GM21515 (cell line): ENCODE measurements at regions not wholly inside any gene's neighbourhood (a gene's known extent, or its start where the extent isn't known, plus 50 kb on each side); places are given as distances from the start of the nearest gene placed in this dataset.

Experiments
- ATAC-seq: cut with Tn5 transposase; IDR thresholded peaks from one replicate; pipeline ENCODE4 v1.9.1; 2021; ENCODE audit not compliant: unreplicated experiment

GRCh38 chr15:94606286-94606685, 374.9 kb downstream of the MCTP2 start:
- no peak for ATAC-seq

- ATAC-seq: no peak
These were observed 375.9 kb downstream of the MCTP2 start for GRCh38 chr15:94607176-94607654.

DNA sequence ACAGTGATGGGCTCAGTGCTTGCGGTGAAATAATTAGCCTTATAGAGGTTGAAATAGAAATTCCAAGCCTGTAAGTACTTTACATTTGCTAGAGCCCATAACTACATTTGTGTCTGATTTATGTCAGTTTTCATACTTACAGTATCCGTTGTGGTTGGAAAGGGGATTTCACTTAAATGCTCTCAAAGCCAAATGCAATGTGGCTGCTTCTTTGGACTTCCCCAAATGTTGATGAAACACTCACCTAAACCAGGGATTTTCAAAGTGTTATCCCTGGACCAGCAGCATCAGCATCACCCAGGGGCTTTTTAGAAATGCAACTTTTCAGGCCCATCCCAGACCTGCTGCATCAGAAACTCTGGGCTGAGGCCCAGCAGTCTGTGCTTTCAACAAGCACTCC, 378.7 kb downstream of the MCTP2 start:
- no peak for ATAC-seq

- ATAC-seq: no peak
These were observed 379.1 kb downstream of the MCTP2 start for GRCh38 chr15:94610485-94610884.

- no peak for ATAC-seq
These were observed 380.3 kb downstream of the MCTP2 start for GRCh38 chr15:94611656-94612055.

- ATAC-seq: no peak
These were observed 384.3 kb downstream of the MCTP2 start for GRCh38 chr15:94615688-94616087.

GRCh38 chr15:94620632-94621031, 389.3 kb downstream of the MCTP2 start:
- no peak for ATAC-seq

GRCh38 chr15:94621736-94622135, 390.4 kb downstream of the MCTP2 start:
- no peak for ATAC-seq

DNA sequence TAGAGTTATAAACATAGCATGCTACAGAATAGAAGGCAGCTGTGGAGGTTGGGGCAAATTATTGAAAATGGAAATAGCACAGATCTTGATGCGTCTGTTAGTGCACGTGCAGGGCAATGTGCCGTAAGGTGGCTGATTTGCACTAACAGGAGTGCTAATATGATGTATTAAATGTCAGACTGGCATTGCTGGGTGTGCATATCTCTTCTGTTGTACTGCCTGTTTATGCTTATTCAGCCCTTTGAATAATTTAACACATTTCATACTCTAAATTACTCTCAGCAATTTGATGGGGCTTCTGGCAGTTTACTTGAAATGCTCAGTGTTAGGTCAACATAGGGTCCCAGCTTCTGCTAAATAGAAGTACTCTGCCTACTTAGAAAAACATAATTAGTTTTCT, 395.6 kb downstream of the MCTP2 start:
- ATAC-seq: no peak

GRCh38 chr15:94631608-94632007, 400.2 kb downstream of the MCTP2 start:
- peak; percentile 75 for ATAC-seq

DNA sequence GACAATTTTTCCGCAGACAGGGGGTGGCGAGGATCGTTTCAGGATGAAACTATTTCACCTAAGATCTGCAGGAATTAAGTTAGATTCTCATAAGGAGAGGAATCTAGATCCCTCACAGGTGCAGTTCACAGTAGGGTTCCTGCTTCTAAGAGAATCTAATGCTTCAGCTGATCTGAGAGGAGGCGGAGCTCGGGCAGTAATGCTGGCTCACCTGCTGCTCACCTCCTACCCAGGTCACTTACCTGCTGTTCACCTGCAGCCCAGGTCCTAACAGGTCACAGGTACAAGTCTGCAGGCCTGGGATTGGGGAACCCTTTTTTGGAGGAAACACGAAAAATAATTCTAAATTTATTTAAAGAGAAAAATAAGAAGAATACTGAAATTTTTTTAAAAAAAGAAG, 406.8 kb downstream of the MCTP2 start:
- no peak for ATAC-seq

DNA sequence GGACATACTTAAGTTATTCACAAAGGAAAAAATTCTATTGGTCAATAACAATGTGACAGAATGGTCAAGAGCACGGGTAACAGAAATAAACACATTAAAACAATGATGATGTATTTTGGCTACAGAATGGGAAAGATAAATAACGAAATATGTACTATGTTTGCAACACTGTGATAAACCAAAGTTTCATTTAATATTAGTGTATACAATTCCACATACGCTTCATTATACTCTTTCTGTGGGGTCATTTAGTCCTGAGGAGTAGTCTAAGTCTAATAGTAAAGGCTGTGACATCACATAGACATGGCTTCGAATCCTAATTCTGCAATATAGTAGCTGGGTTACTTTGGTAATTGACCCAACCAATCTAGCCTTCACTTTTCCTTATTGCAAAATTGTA, 408.3 kb downstream of the MCTP2 start:
- ATAC-seq: no peak

- no peak for ATAC-seq
These were observed 413.1 kb downstream of the MCTP2 start for GRCh38 chr15:94644433-94644832.

DNA sequence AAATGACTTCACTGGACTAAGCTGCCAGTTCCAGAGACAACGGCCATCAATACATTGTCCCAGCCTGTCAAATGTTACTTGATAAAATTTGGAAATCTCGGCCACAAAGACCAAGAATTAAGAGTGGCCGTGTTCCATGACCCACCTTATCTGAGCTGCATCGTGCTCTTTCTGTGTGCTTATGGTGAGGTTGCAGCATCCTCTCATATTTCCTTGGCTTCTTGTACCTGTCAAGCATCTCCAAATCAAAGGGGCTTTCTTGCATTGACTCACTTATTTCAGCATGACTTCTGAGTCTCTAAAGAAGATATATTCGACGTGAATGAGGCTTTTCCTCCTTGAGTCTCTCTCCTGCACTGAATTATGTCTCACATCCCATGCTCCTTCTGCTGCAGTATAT, 421.7 kb downstream of the MCTP2 start:
- no peak for ATAC-seq

DNA sequence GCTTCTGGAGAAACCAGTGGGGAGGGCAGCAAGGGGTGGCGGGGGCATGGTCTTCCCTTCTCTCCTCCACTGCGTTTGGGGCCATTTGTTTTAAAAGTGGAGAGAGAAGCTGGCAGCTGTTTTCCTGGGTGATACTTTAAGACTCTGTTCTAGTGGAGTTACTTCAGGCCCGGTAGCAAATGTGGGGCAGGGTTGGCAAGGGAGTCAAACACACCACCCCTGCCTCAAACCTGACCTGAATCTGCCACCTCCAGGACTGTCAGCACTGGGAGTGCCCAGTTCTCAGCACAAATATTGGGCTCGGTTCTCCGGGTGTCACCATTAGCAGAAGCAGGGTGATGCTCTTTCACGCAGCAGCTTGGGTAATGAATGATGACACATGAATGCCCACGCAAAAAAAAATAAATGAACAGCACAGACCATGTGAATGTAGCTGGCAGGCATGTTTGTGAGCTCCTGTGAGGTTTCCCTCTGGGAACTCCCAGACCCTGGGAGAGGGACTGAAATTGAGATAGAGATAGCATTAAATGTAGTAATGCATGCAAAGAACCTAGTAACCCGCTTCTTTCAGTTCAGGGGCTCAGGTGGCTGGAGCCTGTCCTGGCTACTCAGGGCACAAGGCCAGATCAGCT, 424.0 kb downstream of the MCTP2 start:
- no peak for ATAC-seq

DNA sequence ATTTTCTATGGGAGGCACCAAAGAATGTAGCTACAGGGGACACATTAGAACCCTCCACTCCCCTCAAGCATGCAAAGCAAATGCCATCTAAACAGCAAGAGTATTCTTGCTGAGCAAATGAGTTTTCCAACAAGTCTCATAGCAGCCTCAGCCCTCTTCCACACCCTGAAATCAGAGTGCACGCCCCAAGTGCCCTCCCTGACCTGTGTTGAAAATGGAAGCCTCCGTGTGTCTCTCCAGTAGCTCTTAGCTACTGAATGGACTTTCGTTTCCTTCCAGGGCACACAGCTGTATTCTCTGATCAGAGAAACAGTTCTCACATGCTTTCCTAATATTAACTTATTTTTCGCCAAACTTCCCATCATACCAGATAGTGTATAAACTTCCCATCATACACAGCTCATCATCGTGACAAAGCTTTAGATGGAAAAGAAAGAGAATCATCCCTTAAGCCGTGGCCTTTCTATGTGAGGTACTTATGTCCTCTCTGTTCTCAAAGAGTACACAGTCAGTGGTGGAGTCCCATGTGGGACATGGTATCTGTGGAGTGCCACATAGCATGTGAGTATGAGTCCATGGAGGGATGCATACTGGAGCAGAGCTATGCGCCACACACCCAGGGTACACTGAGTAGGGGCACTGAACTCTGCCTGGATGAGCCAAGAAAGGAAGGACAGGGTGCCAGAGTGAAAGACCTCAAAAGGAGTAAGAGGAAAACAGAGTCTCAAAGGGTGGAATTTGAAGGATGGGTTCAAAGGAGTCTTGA, 434.5 kb downstream of the MCTP2 start:
- no peak for ATAC-seq

- no peak for ATAC-seq
These were observed 435.2 kb downstream of the MCTP2 start for GRCh38 chr15:94666553-94666952.

DNA sequence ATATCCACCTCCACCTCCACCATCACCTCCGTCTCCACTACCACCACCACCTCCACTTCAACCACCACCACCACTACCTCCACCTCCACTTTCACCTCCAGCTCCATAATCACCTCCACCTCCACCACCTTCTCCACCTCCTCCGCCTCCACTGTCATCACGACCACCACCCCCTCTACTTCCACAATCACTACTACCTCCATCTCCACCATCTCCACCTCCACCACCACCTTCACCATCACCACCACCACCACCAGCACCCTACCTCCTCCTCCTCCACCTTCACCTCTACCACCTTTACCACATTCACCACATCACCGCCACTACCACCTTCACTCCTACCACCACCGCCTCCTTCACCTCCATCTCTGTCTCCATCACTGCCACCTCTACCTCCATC, 435.7 kb downstream of the MCTP2 start:
- ATAC-seq: no peak

DNA sequence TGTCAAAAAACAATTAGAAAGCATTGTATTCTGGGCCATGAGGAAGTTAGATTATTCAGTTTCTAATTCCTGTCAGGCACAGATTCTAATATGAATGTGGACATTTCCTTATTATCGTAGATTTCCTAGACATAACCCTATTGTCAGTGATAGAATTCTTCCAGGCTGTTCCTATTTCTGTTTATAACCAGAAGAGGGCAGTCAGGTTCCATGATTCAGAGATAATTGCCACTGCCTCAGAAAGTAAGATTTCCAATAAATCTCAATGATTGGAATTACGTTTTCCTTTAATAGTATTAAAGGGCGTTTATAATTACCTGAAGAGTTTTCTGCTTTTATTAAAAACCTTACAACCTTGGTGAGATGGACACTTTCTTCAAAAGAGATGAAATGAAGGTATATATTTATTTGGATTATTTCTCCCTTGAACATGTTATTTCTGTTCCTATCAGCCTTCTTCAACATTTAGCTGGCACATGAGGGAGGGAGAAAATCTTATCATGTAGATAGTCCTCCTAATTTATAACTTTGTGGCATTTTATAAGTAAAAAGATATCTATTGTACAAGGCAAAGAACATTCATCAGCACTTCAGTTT, 439.2 kb downstream of the MCTP2 start:
- no peak for ATAC-seq

GRCh38 chr15:94671858-94672532, 440.6 kb downstream of the MCTP2 start:
- no peak for ATAC-seq

GRCh38 chr15:94673801-94674200, 442.4 kb downstream of the MCTP2 start:
- no peak for ATAC-seq

GRCh38 chr15:94674296-94674695, 442.9 kb downstream of the MCTP2 start:
- no peak for ATAC-seq
